HCT116 (cell line): ENCODE measurements at regions not wholly inside any gene's neighbourhood (a gene's known extent, or its start where the extent isn't known, plus 50 kb on each side); places are given as distances from the start of the nearest gene placed in this dataset.

ENCODE experiments used
- ATF3 ChIP-seq: IDR thresholded peaks from 2 replicates; pipeline ENCODE4 v1.6.1; 2012
- CEBPB ChIP-seq: IDR thresholded peaks from 2 replicates; pipeline ENCODE4 v1.6.1; 2012; ENCODE audit warnings: low read depth
- CTCF ChIP-seq, 3 experiments: fragments of 200-600 bp in 1 of 3; sonication (generic) in 1 of 3; IDR thresholded peaks in 2 of 3; conservative IDR thresholded peaks in 1 of 3; 2 replicates each; pipeline ENCODE4 v1.5.1; 2012 to 2017; ENCODE audit warnings: low read depth in 2 of 3, low read length in 2 of 3, antibody characterized with exemption in 1 of 3, borderline replicate concordance in 1 of 3, control low read depth in 1 of 3, mild to moderate bottlenecking in 1 of 3, mixed read lengths in 1 of 3, mixed run types in 1 of 3, moderate library complexity in 1 of 3; ENCODE audit not compliant: insufficient read depth in 1 of 3
- EZH2 ChIP-seq: fragments of 200-600 bp; sonication (generic); IDR thresholded peaks from 2 replicates; pipeline ENCODE4 v1.6.1; 2017; ENCODE audit warnings: antibody characterized with exemption, mixed run types
- EZH2phosphoT487 ChIP-seq: fragments of 200-600 bp; IDR thresholded peaks from 2 replicates; pipeline ENCODE4 v1.6.1; 2018; ENCODE audit warnings: antibody characterized with exemption, borderline replicate concordance
- MAX ChIP-seq: IDR thresholded peaks from 2 replicates; pipeline ENCODE4 v1.6.1; 2012
- POLR2A ChIP-seq: IDR thresholded peaks from 2 replicates; pipeline ENCODE4 v1.7.0; 2011; ENCODE audit warnings: borderline replicate concordance; ENCODE audit not compliant: insufficient read depth, insufficient read length; ENCODE audit errors: extremely low read depth
- POLR2AphosphoS5 ChIP-seq: IDR thresholded peaks from 2 replicates; pipeline ENCODE4 v1.6.1; 2011; ENCODE audit warnings: mild to moderate bottlenecking, low read depth, low read length, moderate library complexity
- REST ChIP-seq: IDR thresholded peaks from 2 replicates; pipeline ENCODE4 v1.6.1; 2012; ENCODE audit warnings: low read depth
- TCF7L2 ChIP-seq: IDR thresholded peaks from 2 replicates; pipeline ENCODE4 v1.7.0; 2011; ENCODE audit warnings: borderline replicate concordance, inconsistent platforms; ENCODE audit not compliant: insufficient read depth, insufficient read length; ENCODE audit errors: extremely low read depth
- ZBTB33 ChIP-seq: IDR thresholded peaks from 2 replicates; pipeline ENCODE4 v1.6.1; 2011; ENCODE audit warnings: mild to moderate bottlenecking, low read length, moderate library complexity; ENCODE audit not compliant: insufficient replicate concordance; ENCODE audit errors: extremely low read depth
- ZFX ChIP-seq: fragments of 450-650 bp; IDR thresholded peaks from 2 replicates; pipeline ENCODE4 v1.6.1; 2017

- TF ChIP-seq CTCF (IDR thresholded peaks at IDR 0.05 in 2 of 3, conservative IDR thresholded peaks at IDR 0.05 in 1 of 3; ENCODE audit: borderline replicate concordance in 1 of 3, insufficient read depth in 1 of 3, low read depth in 2 of 3, low read length in 2 of 3), result no peak
- no peak for TF ChIP-seq POLR2A
- TF ChIP-seq POLR2AphosphoS5, result no peak
- TF ChIP-seq ZFX, result no peak
- TF ChIP-seq REST, result no peak
- TF ChIP-seq MAX, result no peak
- no peak for TF ChIP-seq ZBTB33
- no peak for TF ChIP-seq TCF7L2
- no peak for TF ChIP-seq EZH2
- no peak for TF ChIP-seq EZH2phosphoT487
- TF ChIP-seq ATF3, result no peak
- TF ChIP-seq CEBPB, result no peak
Measured at GRCh38 chr10:130782467-130782866, 529.1 kb downstream of the TCERG1L start.
